Type B pancreatic cell (in vitro differentiated cells): ENCODE measurements at regions not wholly inside any gene's neighbourhood (a gene's known extent, or its start where the extent isn't known, plus 50 kb on each side); places are given as distances from the start of the nearest gene placed in this dataset.

Experiments
- DNase-seq: peaks from one replicate; pipeline ENCODE4 v3.0.0; 2021; ENCODE audit warnings: mixed read lengths; ENCODE audit not compliant: unreplicated experiment; ENCODE audit errors: extremely low spot score
- H3K27ac Mint-ChIP-seq: 2 replicates; pipeline ENCODE4 v1.8.0; 2021; ENCODE audit warnings: mild to moderate bottlenecking, mixed read lengths
- H3K27me3 Mint-ChIP-seq: 2 replicates; pipeline ENCODE4 v1.8.0; 2021; ENCODE audit warnings: mixed read lengths
- H3K36me3 Mint-ChIP-seq: 2 replicates; pipeline ENCODE4 v1.8.0; 2021; ENCODE audit warnings: mixed read lengths
- H3K4me1 Mint-ChIP-seq: one replicate; pipeline ENCODE4 v1.8.0; 2021; ENCODE audit warnings: mixed read lengths; ENCODE audit not compliant: unreplicated experiment
- H3K4me3 Mint-ChIP-seq: 2 replicates; pipeline ENCODE4 v1.8.0; 2021; ENCODE audit warnings: mild to moderate bottlenecking, mixed read lengths
- H3K9me3 Mint-ChIP-seq: 2 replicates; pipeline ENCODE4 v1.8.0; 2021; ENCODE audit warnings: mixed read lengths
- CTCF ChIP-seq: fragments of 200-600 bp; sonication (generic); conservative IDR thresholded peaks from 2 replicates; pipeline ENCODE4 v1.5.0; 2021; ENCODE audit warnings: antibody characterized with exemption, mild to moderate bottlenecking

DNA sequence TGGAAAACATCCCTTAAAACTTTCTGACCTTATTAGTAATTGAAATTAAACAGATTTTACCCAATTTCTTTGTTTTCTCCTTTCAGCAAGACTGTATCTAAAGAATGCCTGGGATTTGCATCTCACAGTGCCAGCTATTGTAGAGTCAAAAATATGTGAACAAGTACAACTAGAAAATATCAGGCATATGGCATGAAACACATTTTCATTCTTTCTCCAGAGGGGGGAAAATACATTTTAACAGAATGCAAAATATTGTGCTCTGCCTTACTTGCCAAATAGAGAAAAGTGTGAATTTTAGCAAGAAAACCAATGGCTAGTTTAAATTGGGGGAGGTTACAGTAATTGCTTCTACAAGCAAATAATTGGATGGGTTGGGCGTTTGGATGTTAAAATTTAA lies 366.6 kb upstream of the FIGN start:
- Mint-ChIP-seq H3K27ac (no peak overlapping the region), H3K4me3 (no peak overlapping the region), H3K27me3 (no peaks in the 10 kb centered on the region), H3K9me3 (peaks cover 5% of the 10 kb centered on the region), H3K4me1 (peaks cover 5% of the 10 kb centered on the region), H3K36me3 (no peaks in the 10 kb centered on the region)
- no peak for TF ChIP-seq CTCF
- DNase-seq: no peak

- no peaks in the 10 kb centered on the region for H3K9me3 Mint-ChIP-seq
Measured at GRCh38 chr2:164091673-164092072, 355.9 kb upstream of the FIGN start.

GRCh38 chr2:164090533-164090932 lies 354.7 kb upstream of the FIGN start:
- Mint-ChIP-seq H3K9me3 (no peaks in the 10 kb centered on the region), H3K4me1 (no peaks in the 10 kb centered on the region), H3K27ac (no peak overlapping the region), H3K27me3 (no peaks in the 10 kb centered on the region), H3K36me3 (no peaks in the 10 kb centered on the region), H3K4me3 (no peak overlapping the region)
- no peak for DNase-seq
- TF ChIP-seq CTCF: no peak

More at GRCh38 chr2:164091673-164092072, 355.9 kb upstream of the FIGN start:
- H3K27ac Mint-ChIP-seq: no peak overlapping the region
- H3K4me3 Mint-ChIP-seq: no peak overlapping the region
- no peaks in the 10 kb centered on the region for H3K36me3 Mint-ChIP-seq
- H3K4me1 Mint-ChIP-seq: no peaks in the 10 kb centered on the region
- no peaks in the 10 kb centered on the region for H3K27me3 Mint-ChIP-seq
- TF ChIP-seq CTCF: no peak
- no peak for DNase-seq

GRCh38 chr2:164084066-164084465 lies 348.3 kb upstream of the FIGN start:
- Mint-ChIP-seq H3K36me3 (no peaks in the 10 kb centered on the region), H3K9me3 (no peaks in the 10 kb centered on the region), H3K4me1 (no peaks in the 10 kb centered on the region), H3K4me3 (no peak overlapping the region), H3K27me3 (no peaks in the 10 kb centered on the region), H3K27ac (no peak overlapping the region)
- DNase-seq: no peak
- TF ChIP-seq CTCF: no peak

DNA sequence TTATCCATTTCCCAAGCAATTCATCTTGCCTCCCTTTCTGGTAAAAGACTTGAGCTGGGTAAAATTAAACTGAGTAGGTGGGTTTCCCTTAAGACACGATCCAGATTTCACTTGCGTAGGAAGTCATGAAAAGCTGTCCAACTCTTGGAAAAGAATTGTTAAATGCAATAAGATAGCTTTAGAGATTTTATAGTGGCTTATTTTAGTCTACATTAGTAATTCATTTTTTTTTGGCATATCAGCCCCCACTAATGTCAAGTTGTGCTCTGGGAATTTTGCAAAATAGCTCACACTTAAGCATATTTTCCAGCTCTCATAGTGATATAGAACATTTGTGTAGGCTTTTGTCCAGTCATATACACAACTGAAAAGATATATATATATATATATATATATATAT lies 344.7 kb upstream of the FIGN start:
- H3K27me3 Mint-ChIP-seq: no peaks in the 10 kb centered on the region
- no peak for DNase-seq
- H3K4me1 Mint-ChIP-seq: peaks cover 5% of the 10 kb centered on the region
- no peaks in the 10 kb centered on the region for H3K36me3 Mint-ChIP-seq
- TF ChIP-seq CTCF: no peak
- H3K9me3 Mint-ChIP-seq: peaks cover 5% of the 10 kb centered on the region
- no peak overlapping the region for H3K4me3 Mint-ChIP-seq
- H3K27ac Mint-ChIP-seq: no peak overlapping the region

DNA sequence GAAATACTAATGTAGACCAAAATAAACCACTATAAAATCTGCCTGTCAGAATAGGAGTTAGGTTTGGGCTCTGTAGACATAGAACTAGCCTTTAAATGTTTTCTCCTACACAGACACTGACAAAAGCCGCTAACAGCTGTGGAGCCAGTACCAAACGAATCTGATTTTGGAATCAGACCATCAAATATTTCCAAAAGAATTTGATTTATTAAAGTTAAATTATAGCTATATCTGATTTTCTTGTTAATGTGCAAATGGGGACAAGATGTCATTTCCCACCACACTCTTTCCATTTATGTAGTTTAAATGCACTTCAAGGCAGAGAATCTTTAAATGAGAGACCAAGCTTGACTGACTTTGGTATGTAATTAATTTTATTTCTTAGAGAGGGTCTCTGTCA lies 343.4 kb upstream of the FIGN start:
- peaks cover 5% of the 10 kb centered on the region for H3K4me1 Mint-ChIP-seq
- no peaks in the 10 kb centered on the region for H3K36me3 Mint-ChIP-seq
- no peak overlapping the region for H3K4me3 Mint-ChIP-seq
- DNase-seq: no peak
- no peak for TF ChIP-seq CTCF
- H3K9me3 Mint-ChIP-seq: peaks cover 7% of the 10 kb centered on the region
- no peaks in the 10 kb centered on the region for H3K27me3 Mint-ChIP-seq
- H3K27ac Mint-ChIP-seq: no peak overlapping the region
